ENCODE measurements at regions not wholly inside any gene's neighbourhood (a gene's known extent, or its start where the extent isn't known, plus 50 kb on each side); places are given as distances from the start of the nearest gene placed in this dataset.

- peaks cover 4% of the 10 kb centered on the region for H3K27me3 Mint-ChIP-seq (ENCODE audit: insufficient read depth, low read depth, poor library complexity)
- Histone ChIP-seq H4K20me1 (replicated peaks; ENCODE audit: insufficient read depth) (no peaks in the 10 kb centered on the region), H2AFZ (no peak overlapping the region), H3K27ac (ENCODE audit: low read depth) (no peak overlapping the region), H3K4me3 (no peak overlapping the region), H3K27me3 (ENCODE audit: insufficient read depth) (no peaks in the 10 kb centered on the region), H3K36me3 (ENCODE audit: insufficient read depth) (no peaks in the 10 kb centered on the region), H3K4me2 (no peak overlapping the region), H3K4me1 (ENCODE audit: insufficient read depth) (no peaks in the 10 kb centered on the region), H3K9me2 (ENCODE audit: insufficient read depth) (no peaks in the 10 kb centered on the region), H3F3A (replicated peaks; ENCODE audit: low read depth) (no peaks in the 10 kb centered on the region), H3K79me2 (replicated peaks; ENCODE audit: insufficient read depth) (no peaks in the 10 kb centered on the region)
- no peaks in the 10 kb centered on the region for H3K4me1 Mint-ChIP-seq
- no peaks in the 10 kb centered on the region for H3K9me3 Mint-ChIP-seq
- no peaks in the 10 kb centered on the region for H3K36me3 Mint-ChIP-seq (ENCODE audit: low read depth)
- TF ChIP-seq NANOG (IDR thresholded peaks at IDR 0.05; ENCODE audit: borderline replicate concordance), result no peak
- TF ChIP-seq EZH2phosphoT487 (IDR thresholded peaks at IDR 0.05; ENCODE audit: unreplicated experiment), result no peak
- TF ChIP-seq POLR2AphosphoS5 (IDR thresholded peaks at IDR 0.05; ENCODE audit: low read depth), result no peak
- TF ChIP-seq CREB1 (CRISPR knock-in tag; IDR thresholded peaks at IDR 0.05; ENCODE audit: low read depth), result no peak
- no peak for TF ChIP-seq STAT1 (IDR thresholded peaks at IDR 0.05; ENCODE audit: unreplicated experiment)
- no peak for TF ChIP-seq ZNF114 (CRISPR knock-in tag; IDR thresholded peaks at IDR 0.05)
- TF ChIP-seq EZH2 (IDR thresholded peaks at IDR 0.05; ENCODE audit: low read depth, unreplicated experiment), result no peak
- no peak for TF ChIP-seq ZNF462 (CRISPR knock-in tag; IDR thresholded peaks at IDR 0.05)
- no peak for TF ChIP-seq REST (IDR thresholded peaks at IDR 0.05; ENCODE audit: unreplicated experiment)
- TF ChIP-seq JUNB (IDR thresholded peaks at IDR 0.05; ENCODE audit: unreplicated experiment), result no peak
- no peak for TF ChIP-seq ZNF331 (CRISPR knock-in tag; IDR thresholded peaks at IDR 0.05; ENCODE audit: low read depth)
- TF ChIP-seq, protein P1, sequence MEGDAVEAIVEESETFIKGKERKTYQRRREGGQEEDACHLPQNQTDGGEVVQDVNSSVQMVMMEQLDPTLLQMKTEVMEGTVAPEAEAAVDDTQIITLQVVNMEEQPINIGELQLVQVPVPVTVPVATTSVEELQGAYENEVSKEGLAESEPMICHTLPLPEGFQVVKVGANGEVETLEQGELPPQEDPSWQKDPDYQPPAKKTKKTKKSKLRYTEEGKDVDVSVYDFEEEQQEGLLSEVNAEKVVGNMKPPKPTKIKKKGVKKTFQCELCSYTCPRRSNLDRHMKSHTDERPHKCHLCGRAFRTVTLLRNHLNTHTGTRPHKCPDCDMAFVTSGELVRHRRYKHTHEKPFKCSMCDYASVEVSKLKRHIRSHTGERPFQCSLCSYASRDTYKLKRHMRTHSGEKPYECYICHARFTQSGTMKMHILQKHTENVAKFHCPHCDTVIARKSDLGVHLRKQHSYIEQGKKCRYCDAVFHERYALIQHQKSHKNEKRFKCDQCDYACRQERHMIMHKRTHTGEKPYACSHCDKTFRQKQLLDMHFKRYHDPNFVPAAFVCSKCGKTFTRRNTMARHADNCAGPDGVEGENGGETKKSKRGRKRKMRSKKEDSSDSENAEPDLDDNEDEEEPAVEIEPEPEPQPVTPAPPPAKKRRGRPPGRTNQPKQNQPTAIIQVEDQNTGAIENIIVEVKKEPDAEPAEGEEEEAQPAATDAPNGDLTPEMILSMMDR (conservative IDR thresholded peaks at IDR 0.05; ENCODE audit: low read depth in 2 of 2), result no peak
- TF ChIP-seq, protein P2, sequence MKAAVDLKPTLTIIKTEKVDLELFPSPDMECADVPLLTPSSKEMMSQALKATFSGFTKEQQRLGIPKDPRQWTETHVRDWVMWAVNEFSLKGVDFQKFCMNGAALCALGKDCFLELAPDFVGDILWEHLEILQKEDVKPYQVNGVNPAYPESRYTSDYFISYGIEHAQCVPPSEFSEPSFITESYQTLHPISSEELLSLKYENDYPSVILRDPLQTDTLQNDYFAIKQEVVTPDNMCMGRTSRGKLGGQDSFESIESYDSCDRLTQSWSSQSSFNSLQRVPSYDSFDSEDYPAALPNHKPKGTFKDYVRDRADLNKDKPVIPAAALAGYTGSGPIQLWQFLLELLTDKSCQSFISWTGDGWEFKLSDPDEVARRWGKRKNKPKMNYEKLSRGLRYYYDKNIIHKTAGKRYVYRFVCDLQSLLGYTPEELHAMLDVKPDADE (IDR thresholded peaks at IDR 0.05), result no peak
- no peak overlapping the region for H3K4me3 Mint-ChIP-seq
- DNase-seq (ENCODE audit: low spot score), result no peak
- no peak overlapping the region for H3K27ac Mint-ChIP-seq
- ATAC-seq, result no peak
These were observed 136.0 kb upstream of the IRX3 start for GRCh38 chr16:54422569-54422978.
